H1 (cell line): ENCODE measurements at regions not wholly inside any gene's neighbourhood (a gene's known extent, or its start where the extent isn't known, plus 50 kb on each side); places are given as distances from the start of the nearest gene placed in this dataset.
A peak's percentile ranks its signal among the peaks of the same experiment; 100 is the strongest.

Source experiments
- CTCF ChIA-PET: fragments of 300-600 bp; sonication (Branson Sonifier 250); formaldehyde crosslinking; loops from one replicate; lab custom pipeline; 2021; ENCODE audit not compliant: partially characterized antibody; lab: Charles Lee
- POLR2A ChIA-PET: fragments of 300-600 bp; sonication (Branson Sonifier 250); formaldehyde crosslinking; loops from one replicate; lab custom pipeline; 2021; ENCODE audit warnings: inconsistent platforms; ENCODE audit not compliant: partially characterized antibody; lab: Charles Lee
- DNase-seq, 2 experiments: peaks; one replicate each; pipeline versions ENCODE4 v3.0.0 to v3.0.0-alpha.2; 2010 to 2022; ENCODE audit warnings: low spot score in 2 of 2, low read depth in 1 of 2, mixed read lengths in 1 of 2
- FAIRE-seq: peaks from 2 replicates; lab custom pipeline; 2011; peaks lifted over from hg19 to GRCh38; lab: Jason Lieb, UNC
- H2AFZ ChIP-seq: 2 replicates; pipeline ENCODE4 v1.8.1; 2012; ENCODE audit warnings: low read length, inconsistent platforms
- H2AK5ac ChIP-seq: 2 replicates; pipeline ENCODE4 v1.6.1; 2013; ENCODE audit warnings: low read depth, low read length
- H2BK120ac ChIP-seq: replicated peaks from 2 replicates; pipeline ENCODE3; 2013; ENCODE audit warnings: low read depth, low read length, inconsistent platforms
- H2BK12ac ChIP-seq: 2 replicates; pipeline ENCODE4 v1.6.1; 2013; ENCODE audit warnings: low read depth, low read length
- H2BK15ac ChIP-seq: 2 replicates; pipeline ENCODE4 v1.6.1; 2013; ENCODE audit warnings: low read length
- H2BK20ac ChIP-seq: 2 replicates; pipeline ENCODE4 v1.6.1; 2013; ENCODE audit warnings: low read length
- H2BK5ac ChIP-seq: 2 replicates; pipeline ENCODE4 v1.6.1; 2013; ENCODE audit warnings: low read depth, low read length
- H3K14ac ChIP-seq: 2 replicates; pipeline ENCODE4 v1.6.1; 2013; ENCODE audit warnings: inconsistent platforms; ENCODE audit not compliant: insufficient read length
- H3K18ac ChIP-seq: 2 replicates; pipeline ENCODE4 v1.6.1; 2013; ENCODE audit warnings: low read length; ENCODE audit errors: extremely low read depth
- H3K23ac ChIP-seq: 2 replicates; pipeline ENCODE4 v1.6.1; 2013; ENCODE audit warnings: inconsistent platforms; ENCODE audit not compliant: insufficient read length
- H3K23me2 ChIP-seq: 2 replicates; pipeline ENCODE4 v1.6.1; 2013; ENCODE audit warnings: low read depth, low read length
- H3K27ac ChIP-seq: 2 replicates; pipeline ENCODE4 v1.6.1; 2011; ENCODE audit warnings: low read depth, low read length, inconsistent platforms
- H3K27me3 ChIP-seq, 4 experiments: replicated peaks in 1 of 4; 1 replicate in 1 of 4; 2 replicates in 3 of 4; pipeline versions ENCODE4 v1.6.1 to v1.8.1; 2011 to 2013; ENCODE audit warnings: low read length in 3 of 4, mild to moderate bottlenecking in 3 of 4, inconsistent platforms in 2 of 4, mixed read lengths in 2 of 4, moderate library complexity in 1 of 4; ENCODE audit not compliant: control insufficient read depth in 3 of 4, insufficient read depth in 3 of 4; ENCODE audit errors: extremely low read depth in 1 of 4
- H3K36me3 ChIP-seq, 4 experiments: 2 replicates each; pipeline versions ENCODE4 v1.6.1 to v1.8.1; 2011 to 2013; ENCODE audit warnings: mild to moderate bottlenecking in 4 of 4, low read length in 3 of 4, moderate library complexity in 2 of 4, control low read depth in 1 of 4, inconsistent platforms in 1 of 4; ENCODE audit not compliant: insufficient read depth in 4 of 4, control insufficient read depth in 2 of 4
- H3K4ac ChIP-seq: replicated peaks from 2 replicates; pipeline ENCODE3; 2013; ENCODE audit warnings: low read length, low read depth, mixed read lengths, inconsistent platforms; ENCODE audit not compliant: insufficient read length
- H3K4me1 ChIP-seq, 4 experiments: replicated peaks in 1 of 4; 1 replicate in 1 of 4; 2 replicates in 3 of 4; pipeline versions ENCODE4 v1.6.1 to v1.8.1; 2011 to 2013; ENCODE audit warnings: low read length in 3 of 4, inconsistent platforms in 2 of 4, mixed read lengths in 1 of 4; ENCODE audit not compliant: insufficient read depth in 4 of 4, control insufficient read depth in 3 of 4
- H3K4me2 ChIP-seq, 2 experiments: 2 replicates each; pipeline versions ENCODE4 v1.6.1 to v1.8.1; 2011 to 2013; ENCODE audit warnings: low read depth in 2 of 2, low read length in 2 of 2, control low read depth in 1 of 2, inconsistent platforms in 1 of 2, mild to moderate bottlenecking in 1 of 2; ENCODE audit not compliant: insufficient read depth in 1 of 2
- H3K4me3 ChIP-seq, 4 experiments: fragments of 200-600, 300-600 bp in 1 of 4; sonication (generic), shearing (Covaris generic), sonication (Bioruptor Twin) in 1 of 4; 2 replicates each; pipeline versions ENCODE4 v1.5.1 to v1.8.1; 2011 to 2016; ENCODE audit warnings: low read length in 4 of 4, low read depth in 3 of 4, control low read depth in 2 of 4, inconsistent platforms in 2 of 4, mild to moderate bottlenecking in 2 of 4, mixed read lengths in 1 of 4, moderate library complexity in 1 of 4; ENCODE audit not compliant: insufficient read depth in 2 of 4; ENCODE audit errors: extremely low read depth in 1 of 4
- H3K56ac ChIP-seq: replicated peaks from 2 replicates; pipeline ENCODE3; 2013; ENCODE audit warnings: low read depth, mild to moderate bottlenecking, mixed read lengths, low read length, inconsistent platforms; ENCODE audit not compliant: insufficient read length
- H3K79me1 ChIP-seq: 2 replicates; pipeline ENCODE4 v1.6.1; 2013; ENCODE audit warnings: low read depth, low read length, control low read depth
- H3K79me2 ChIP-seq, 2 experiments: 2 replicates each; pipeline versions ENCODE4 v1.6.1 to v1.8.1; 2012 to 2013; ENCODE audit warnings: low read length in 2 of 2, mild to moderate bottlenecking in 2 of 2, inconsistent platforms in 1 of 2; ENCODE audit not compliant: insufficient read depth in 2 of 2, control insufficient read depth in 1 of 2
- H3K9ac ChIP-seq, 4 experiments: replicated peaks in 1 of 4; 1 replicate in 1 of 4; 2 replicates in 3 of 4; pipeline versions ENCODE4 v1.6.1 to v1.8.1; 2011 to 2013; ENCODE audit warnings: low read depth in 3 of 4, low read length in 3 of 4, control low read depth in 2 of 4, mild to moderate bottlenecking in 2 of 4, moderate library complexity in 2 of 4, inconsistent platforms in 1 of 4; ENCODE audit errors: extremely low read depth in 1 of 4
- H3K9me3 ChIP-seq, 2 experiments: 2 replicates each; pipeline versions ENCODE4 v1.6.1 to v1.8.1; 2012 to 2013; ENCODE audit warnings: mild to moderate bottlenecking in 2 of 2, moderate library complexity in 2 of 2, control low read depth in 1 of 2, inconsistent platforms in 1 of 2, low read depth in 1 of 2, low read length in 1 of 2, mixed read lengths in 1 of 2; ENCODE audit not compliant: insufficient read depth in 2 of 2
- H4K20me1 ChIP-seq, 2 experiments: replicated peaks in 1 of 2; 2 replicates each; pipeline versions ENCODE3 to v1.8.1; 2011 to 2013; ENCODE audit warnings: inconsistent platforms in 2 of 2, low read length in 2 of 2, mild to moderate bottlenecking in 1 of 2; ENCODE audit not compliant: insufficient read depth in 2 of 2, control insufficient read depth in 1 of 2
- H4K5ac ChIP-seq: 2 replicates; pipeline ENCODE4 v1.6.1; 2013; ENCODE audit warnings: low read length, low read depth, mixed read lengths, inconsistent platforms; ENCODE audit not compliant: insufficient read length
- H4K8ac ChIP-seq: 2 replicates; pipeline ENCODE4 v1.8.0; 2013; ENCODE audit warnings: mild to moderate bottlenecking, moderate library complexity, low read length, inconsistent platforms; ENCODE audit not compliant: insufficient read depth; ENCODE audit errors: extremely low read depth
- H4K91ac ChIP-seq: replicated peaks from 2 replicates; pipeline ENCODE3; 2013; ENCODE audit warnings: low read length, mixed read lengths, inconsistent platforms; ENCODE audit not compliant: insufficient read length
- CEBPB ChIP-seq: IDR thresholded peaks from 2 replicates; pipeline ENCODE4 v1.6.1; 2012; ENCODE audit warnings: low read depth, low read length
- RAD21 ChIP-seq, 2 experiments: IDR thresholded peaks in 1 of 2; conservative IDR thresholded peaks in 1 of 2; 2 replicates each; pipeline ENCODE4 v1.6.1; 2011; ENCODE audit warnings: low read depth in 2 of 2, low read length in 2 of 2, improper control_type of control experiment in 1 of 2, inconsistent platforms in 1 of 2, mild to moderate bottlenecking in 1 of 2, moderate library complexity in 1 of 2
- TCF12 ChIP-seq: IDR thresholded peaks from 2 replicates; pipeline ENCODE4 v1.6.1; 2011; ENCODE audit warnings: low read depth, mild to moderate bottlenecking, low read length
- WGBS, 2 experiments: shearing (Covaris generic) in 1 of 2; methylation state at CpG; one replicate each; pipeline versions ENCODE4 v1.1.6 to v1.1.7; 2013 to 2015; ENCODE audit warnings: low lambda C conversion rate in 2 of 2, mixed read lengths in 2 of 2, inconsistent platforms in 1 of 2, low coverage in 1 of 2, missing lambda C conversion rate in 1 of 2; ENCODE audit not compliant: insufficient replicate concordance in 2 of 2, insufficient coverage in 1 of 2, insufficient read length in 1 of 2; ENCODE audit errors: extremely low coverage in 1 of 2, missing lambda C conversion rate in 1 of 2; 5-methylcytosine and 5-hydroxymethylcytosine counted together

- H3K79me2 ChIP-seq = no peaks in the 10 kb centered on the region
- H2BK12ac ChIP-seq = no peak overlapping the region; the same call in 1 of the 2 replicates
- no peaks in the 10 kb centered on the region for H4K20me1 ChIP-seq
- 80% methylated on average over 8 of the region's 8 CpGs; no CpG with 5 or more reads in 1 of the 2 experiments for WGBS, 2 experiments
- peak overlapping the region; percentile 60 for H4K5ac ChIP-seq
- H3K23ac ChIP-seq = no peak overlapping the region
- H4K91ac ChIP-seq = peak overlapping the region; percentile 65
- no peak for DNase-seq
- H2BK120ac ChIP-seq = peak overlapping the region; percentile 87
- H3K4me1 ChIP-seq = peaks cover 0 to 2% (median 0%) of the 10 kb centered on the region in 4 experiments; a peak in 1 of 7 replicates
- no peak overlapping the region for H3K4me2 ChIP-seq
- peak overlapping the region; percentile 89 for H2AFZ ChIP-seq
- peak overlapping the region; percentile 77 for H3K14ac ChIP-seq
- H3K56ac ChIP-seq = no peak overlapping the region
- H3K36me3 ChIP-seq = no peaks in the 10 kb centered on the region
- peak overlapping the region; percentile 41; the same call in 1 of the 2 replicates for H2BK5ac ChIP-seq
- TF ChIP-seq CEBPB (peak; percentile 90; the same call in 1 of the 2 replicates), RAD21 (IDR thresholded peaks at IDR 0.05 in 1 of 2, conservative IDR thresholded peaks at IDR 0.05 in 1 of 2; ENCODE audit: low read depth in 2 of 2, low read length in 2 of 2) (peak; percentile 29 to 31; a peak in 3 of 4 replicates), TCF12 (no peak)
- TF ChIP-seq, all 59 proteins: peak for 2
- Histone ChIP-seq H4K8ac (peak overlapping the region; percentile 89), H3K27me3 (no peaks in the 10 kb centered on the region), H3K79me1 (no peaks in the 10 kb centered on the region), H3K9ac (no peak overlapping the region), H3K4me3 (no peak overlapping the region), H3K23me2 (0 out of 2 replicates have a peak, but pooled peaks cover 2% of the 10 kb centered on the region), H3K18ac (peak overlapping the region; percentile 36; the same call in 1 of the 2 replicates), H2BK20ac (peak overlapping the region; percentile 55; the same call in 1 of the 2 replicates), H3K27ac (no peak overlapping the region), H3K4ac (no peak overlapping the region), H3K9me3 (peaks cover 5 to 11% of the 10 kb centered on the region in 2 experiments; a peak in 3 of 4 replicates), H2AK5ac (no peak overlapping the region), H2BK15ac (0 out of 2 replicates have a peak overlapping the region, but pooled peaks have one; percentile 76)
- peak; percentile 7 for FAIRE-seq
- POLR2A ChIA-PET = no interaction called here
- CTCF ChIA-PET = no interaction called here
Observed at GRCh38 chr2:237171396-237171795, 85.7 kb downstream of the COPS8 start.
